ENCODE measurements at regions not wholly inside any gene's neighbourhood (a gene's known extent, or its start where the extent isn't known, plus 50 kb on each side); places are given as distances from the start of the nearest gene placed in this dataset.

DNA sequence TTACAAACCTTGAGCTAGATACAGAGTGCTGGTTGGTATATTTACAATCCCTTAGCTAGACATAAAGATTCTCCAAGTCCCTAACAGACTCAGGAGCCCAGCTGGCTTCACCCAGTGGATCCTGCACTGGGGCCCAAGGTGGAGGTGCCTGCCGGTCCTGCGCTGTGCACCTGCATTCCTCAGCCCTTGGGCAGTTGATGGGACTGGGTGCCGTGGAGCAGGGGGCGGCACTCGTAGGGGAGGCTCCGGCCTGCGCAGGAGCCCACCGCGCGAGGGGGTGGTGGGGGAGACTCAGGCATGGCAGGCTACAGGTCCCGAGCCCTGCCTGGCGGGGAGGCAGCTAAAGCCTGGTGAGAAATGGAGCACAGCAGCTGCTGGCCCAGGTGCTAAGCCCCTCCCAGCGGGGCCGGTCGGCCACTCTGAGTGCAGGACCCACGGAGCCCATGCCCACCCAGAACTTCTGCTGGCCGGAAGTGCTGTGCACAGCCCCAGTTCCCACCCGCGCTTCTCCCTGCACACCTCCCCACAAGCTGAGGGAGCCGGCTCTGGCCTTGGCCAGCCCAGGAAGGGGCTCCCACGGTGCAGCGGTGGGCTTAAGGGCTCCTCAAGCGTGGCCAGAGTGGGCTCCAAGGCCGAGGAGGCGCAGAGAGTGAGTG is 1464.7 kb downstream of the EFNA5 start:
- DNase-seq (ENCODE audit: low read depth, low spot score) (no peak), FAIRE-seq (no peak)
- Histone ChIP-seq H3K4me3 (ENCODE audit: control insufficient read depth in 2 of 3, extremely low read depth in 1 of 3, insufficient read depth in 2 of 3, low read depth in 1 of 3, low read length in 3 of 3) (no peak overlapping the region), H3K9me3 (ENCODE audit: control insufficient read depth, low read depth, low read length) (no peaks in the 10 kb centered on the region), H3K4me2 (ENCODE audit: control insufficient read depth, extremely low read depth, insufficient read depth, low read depth, low read length) (no peak overlapping the region), H3K79me2 (ENCODE audit: control insufficient read depth, insufficient read depth, low read length) (no peaks in the 10 kb centered on the region), H2AFZ (ENCODE audit: control insufficient read depth, low read length) (no peak overlapping the region), H3K4me1 (ENCODE audit: control insufficient read depth, extremely low read depth, insufficient read depth, low read length) (no peaks in the 10 kb centered on the region), H3K9me1 (ENCODE audit: control insufficient read depth, extremely low read depth, insufficient read depth, low read length) (no peaks in the 10 kb centered on the region), H3K36me3 (ENCODE audit: control insufficient read depth in 2 of 2, extremely low read depth in 1 of 2, insufficient read depth in 2 of 2, low read length in 2 of 2) (no peaks in the 10 kb centered on the region), H3K27ac (ENCODE audit: control insufficient read depth, insufficient read depth, low read length) (no peak overlapping the region), H4K20me1 (ENCODE audit: control insufficient read depth, extremely low read depth, insufficient read depth, low read length) (no peaks in the 10 kb centered on the region), H3K27me3 (ENCODE audit: control insufficient read depth, extremely low read depth, insufficient read depth, low read length) (no peaks in the 10 kb centered on the region), H3K9ac (ENCODE audit: control insufficient read depth, extremely low read depth, insufficient read depth, low read length) (no peak overlapping the region)
- dilution Hi-C loops (cut with MboI; ENCODE audit: extremely low pct_ligation_motif_present, low sequenced_read_pairs) = no loop called here
- no peak for TF ChIP-seq EZH2 (IDR thresholded peaks at IDR 0.05; ENCODE audit: low read length)
- TF ChIP-seq, protein P1, sequence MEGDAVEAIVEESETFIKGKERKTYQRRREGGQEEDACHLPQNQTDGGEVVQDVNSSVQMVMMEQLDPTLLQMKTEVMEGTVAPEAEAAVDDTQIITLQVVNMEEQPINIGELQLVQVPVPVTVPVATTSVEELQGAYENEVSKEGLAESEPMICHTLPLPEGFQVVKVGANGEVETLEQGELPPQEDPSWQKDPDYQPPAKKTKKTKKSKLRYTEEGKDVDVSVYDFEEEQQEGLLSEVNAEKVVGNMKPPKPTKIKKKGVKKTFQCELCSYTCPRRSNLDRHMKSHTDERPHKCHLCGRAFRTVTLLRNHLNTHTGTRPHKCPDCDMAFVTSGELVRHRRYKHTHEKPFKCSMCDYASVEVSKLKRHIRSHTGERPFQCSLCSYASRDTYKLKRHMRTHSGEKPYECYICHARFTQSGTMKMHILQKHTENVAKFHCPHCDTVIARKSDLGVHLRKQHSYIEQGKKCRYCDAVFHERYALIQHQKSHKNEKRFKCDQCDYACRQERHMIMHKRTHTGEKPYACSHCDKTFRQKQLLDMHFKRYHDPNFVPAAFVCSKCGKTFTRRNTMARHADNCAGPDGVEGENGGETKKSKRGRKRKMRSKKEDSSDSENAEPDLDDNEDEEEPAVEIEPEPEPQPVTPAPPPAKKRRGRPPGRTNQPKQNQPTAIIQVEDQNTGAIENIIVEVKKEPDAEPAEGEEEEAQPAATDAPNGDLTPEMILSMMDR (optimal IDR thresholded peaks at IDR 0.05 in 1 of 3, IDR thresholded peaks at IDR 0.05 in 1 of 3, conservative IDR thresholded peaks at IDR 0.05 in 1 of 3; ENCODE audit: extremely low read depth in 1 of 3, insufficient read depth in 2 of 3, low read length in 3 of 3) = no peak

DNA sequence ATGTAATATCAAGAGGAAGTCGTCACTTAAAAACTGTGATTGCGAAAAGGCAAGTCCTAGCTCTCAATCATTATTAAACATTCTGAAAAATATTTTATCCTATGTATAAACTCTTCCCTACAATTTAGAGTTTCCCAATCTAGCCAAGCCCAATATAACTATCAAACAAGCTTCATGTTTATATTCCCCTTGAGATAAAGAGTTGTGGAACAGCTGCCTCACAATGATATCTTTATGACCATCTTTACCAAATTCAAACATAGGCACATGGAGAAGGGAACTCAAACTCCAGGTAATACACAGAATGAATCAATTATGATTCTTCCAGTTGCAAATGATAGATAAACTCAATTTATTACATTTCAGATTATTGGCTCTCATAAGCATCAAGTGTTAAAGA is 1468.7 kb downstream of the EFNA5 start:
- no peaks in the 10 kb centered on the region for H3K36me3 ChIP-seq (ENCODE audit: control insufficient read depth in 2 of 2, extremely low read depth in 1 of 2, insufficient read depth in 2 of 2, low read length in 2 of 2)
- H3K9ac ChIP-seq (ENCODE audit: control insufficient read depth, extremely low read depth, insufficient read depth, low read length) = no peak overlapping the region
- H2AFZ ChIP-seq (ENCODE audit: control insufficient read depth, low read length) = no peak overlapping the region
- no peak for TF ChIP-seq EZH2 (IDR thresholded peaks at IDR 0.05; ENCODE audit: low read length)
- no peaks in the 10 kb centered on the region for H3K9me3 ChIP-seq (ENCODE audit: control insufficient read depth, low read depth, low read length)
- no peaks in the 10 kb centered on the region for H3K4me1 ChIP-seq (ENCODE audit: control insufficient read depth, extremely low read depth, insufficient read depth, low read length)
- no peaks in the 10 kb centered on the region for H3K79me2 ChIP-seq (ENCODE audit: control insufficient read depth, insufficient read depth, low read length)
- DNase-seq (ENCODE audit: low read depth, low spot score) = no peak
- dilution Hi-C loops (cut with MboI; ENCODE audit: extremely low pct_ligation_motif_present, low sequenced_read_pairs) = no loop called here
- H3K9me1 ChIP-seq (ENCODE audit: control insufficient read depth, extremely low read depth, insufficient read depth, low read length) = no peaks in the 10 kb centered on the region
- FAIRE-seq = no peak
- H3K4me2 ChIP-seq (ENCODE audit: control insufficient read depth, extremely low read depth, insufficient read depth, low read depth, low read length) = no peak overlapping the region
- no peaks in the 10 kb centered on the region for H3K27me3 ChIP-seq (ENCODE audit: control insufficient read depth, extremely low read depth, insufficient read depth, low read length)
- no peaks in the 10 kb centered on the region for H4K20me1 ChIP-seq (ENCODE audit: control insufficient read depth, extremely low read depth, insufficient read depth, low read length)
- H3K4me3 ChIP-seq (ENCODE audit: control insufficient read depth in 2 of 3, extremely low read depth in 1 of 3, insufficient read depth in 2 of 3, low read depth in 1 of 3, low read length in 3 of 3) = no peak overlapping the region
- no peak overlapping the region for H3K27ac ChIP-seq (ENCODE audit: control insufficient read depth, insufficient read depth, low read length)

DNA sequence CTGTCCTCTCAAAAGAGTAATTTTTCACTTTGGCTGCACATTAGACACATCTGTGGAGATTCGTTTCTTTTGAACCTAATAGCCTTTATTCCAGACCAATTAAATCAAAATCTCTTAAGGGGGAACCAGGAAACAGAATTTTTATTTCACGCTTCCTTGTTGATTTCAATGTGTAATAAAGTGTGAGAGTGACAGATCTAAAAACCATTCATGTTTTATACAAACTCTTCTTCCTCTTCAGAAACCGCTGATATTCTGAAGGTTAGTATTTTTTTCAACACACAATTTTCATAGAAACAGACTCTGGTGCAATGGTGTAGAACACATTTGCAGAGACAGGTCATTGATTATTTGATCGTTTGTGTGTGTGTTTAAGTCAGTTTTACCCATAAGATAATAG is 1469.8 kb downstream of the EFNA5 start:
- Histone ChIP-seq H3K9ac (ENCODE audit: control insufficient read depth, extremely low read depth, insufficient read depth, low read length) (no peak overlapping the region), H3K27ac (ENCODE audit: control insufficient read depth, insufficient read depth, low read length) (no peak overlapping the region), H3K4me1 (ENCODE audit: control insufficient read depth, extremely low read depth, insufficient read depth, low read length) (no peaks in the 10 kb centered on the region), H4K20me1 (ENCODE audit: control insufficient read depth, extremely low read depth, insufficient read depth, low read length) (no peaks in the 10 kb centered on the region), H3K36me3 (ENCODE audit: control insufficient read depth in 2 of 2, extremely low read depth in 1 of 2, insufficient read depth in 2 of 2, low read length in 2 of 2) (no peaks in the 10 kb centered on the region), H3K27me3 (ENCODE audit: control insufficient read depth, extremely low read depth, insufficient read depth, low read length) (no peaks in the 10 kb centered on the region), H3K4me3 (ENCODE audit: control insufficient read depth in 2 of 3, extremely low read depth in 1 of 3, insufficient read depth in 2 of 3, low read depth in 1 of 3, low read length in 3 of 3) (no peak overlapping the region), H3K79me2 (ENCODE audit: control insufficient read depth, insufficient read depth, low read length) (no peaks in the 10 kb centered on the region), H3K9me1 (ENCODE audit: control insufficient read depth, extremely low read depth, insufficient read depth, low read length) (no peaks in the 10 kb centered on the region), H3K9me3 (ENCODE audit: control insufficient read depth, low read depth, low read length) (no peaks in the 10 kb centered on the region), H2AFZ (ENCODE audit: control insufficient read depth, low read length) (no peak overlapping the region), H3K4me2 (ENCODE audit: control insufficient read depth, extremely low read depth, insufficient read depth, low read depth, low read length) (no peak overlapping the region)
- no peak for TF ChIP-seq EZH2 (IDR thresholded peaks at IDR 0.05; ENCODE audit: low read length)
- TF ChIP-seq, protein P1 (optimal IDR thresholded peaks at IDR 0.05 in 1 of 3, IDR thresholded peaks at IDR 0.05 in 1 of 3, conservative IDR thresholded peaks at IDR 0.05 in 1 of 3; ENCODE audit: extremely low read depth in 1 of 3, insufficient read depth in 2 of 3, low read length in 3 of 3) = no peak
- dilution Hi-C loops (cut with MboI; ENCODE audit: extremely low pct_ligation_motif_present, low sequenced_read_pairs) = no loop called here
- FAIRE-seq (no peak), DNase-seq (ENCODE audit: low read depth, low spot score) (no peak)
